SK-N-MC (cell line): ENCODE measurements at regions not wholly inside any gene's neighbourhood (a gene's known extent, or its start where the extent isn't known, plus 50 kb on each side); places are given as distances from the start of the nearest gene placed in this dataset.

Experiments
- EZH2 ChIP-seq: fragments of 200-600 bp; sonication (generic); IDR thresholded peaks from one replicate; pipeline ENCODE4 v1.6.1; 2017; ENCODE audit warnings: antibody characterized with exemption
- POLR2AphosphoS5 ChIP-seq: IDR thresholded peaks from 2 replicates; pipeline ENCODE4 v1.6.1; 2012; ENCODE audit warnings: mild to moderate bottlenecking, low read depth, low read length, borderline replicate concordance

DNA sequence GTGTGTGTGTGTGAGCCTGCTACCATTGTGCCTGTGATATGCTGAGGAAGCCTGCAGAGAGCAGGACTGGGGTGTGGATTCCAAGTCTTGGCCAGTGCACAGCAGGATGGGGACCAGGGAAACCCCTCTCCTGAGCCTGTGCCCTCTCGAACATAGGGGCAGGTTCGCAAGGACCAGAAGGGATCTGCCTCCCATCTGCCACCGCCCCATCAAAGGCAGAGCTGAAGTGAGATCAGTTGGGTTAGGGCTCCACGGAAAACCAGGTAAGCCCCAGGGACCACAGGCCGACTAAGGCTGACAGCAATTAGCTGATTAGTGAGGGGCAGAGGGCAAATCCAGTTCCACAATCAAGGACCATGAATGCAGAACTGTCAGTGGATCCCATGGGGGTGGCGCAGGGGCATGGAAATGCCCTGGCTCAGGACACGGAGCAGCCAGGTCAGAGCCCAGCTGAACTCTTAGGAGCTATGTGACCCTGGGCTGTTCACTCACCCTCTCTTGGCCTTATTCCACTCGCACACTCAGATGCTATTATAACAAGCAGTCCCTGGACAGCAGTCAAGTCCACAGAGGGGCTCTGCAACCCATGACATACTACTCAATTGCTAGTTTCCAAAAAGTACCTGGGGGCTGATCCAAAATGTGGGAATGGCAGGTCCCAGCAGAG, 84.2 kb upstream of the ID2 start:
- no peak for TF ChIP-seq EZH2
- no peak for TF ChIP-seq POLR2AphosphoS5
